GM21390 (cell line): ENCODE measurements at regions not wholly inside any gene's neighbourhood (a gene's known extent, or its start where the extent isn't known, plus 50 kb on each side); places are given as distances from the start of the nearest gene placed in this dataset.

Experiments
- ATAC-seq: cut with Tn5 transposase; IDR thresholded peaks from one replicate; pipeline ENCODE4 v1.9.1; 2021; ENCODE audit not compliant: unreplicated experiment

- ATAC-seq = no peak
Measured at GRCh38 chr4:146998157-146998556, 52.5 kb upstream of the TTC29 start.

GRCh38 chr4:147003956-147004809, 58.5 kb upstream of the TTC29 start:
- ATAC-seq = no peak

- no peak for ATAC-seq
Measured at GRCh38 chr4:147006229-147006628, 60.6 kb upstream of the TTC29 start.

GRCh38 chr4:147009875-147010274, 64.2 kb upstream of the TTC29 start:
- no peak for ATAC-seq

GRCh38 chr4:147011411-147011810, 65.7 kb upstream of the TTC29 start:
- ATAC-seq = no peak

- ATAC-seq = no peak
Measured at GRCh38 chr4:147012059-147012707, 66.5 kb upstream of the TTC29 start.

GRCh38 chr4:147014946-147015345, 69.3 kb upstream of the TTC29 start:
- ATAC-seq = no peak

- no peak for ATAC-seq
Measured at GRCh38 chr4:147015491-147015890, 69.8 kb upstream of the TTC29 start.

- ATAC-seq = no peak
Measured at GRCh38 chr4:147017081-147017480, 71.4 kb upstream of the TTC29 start.

- ATAC-seq = peak; percentile 89
Measured at GRCh38 chr4:147019091-147019490, 73.4 kb upstream of the TTC29 start.

- ATAC-seq = no peak
Measured at GRCh38 chr4:147020456-147020855, 74.8 kb upstream of the TTC29 start.

- no peak for ATAC-seq
Measured at GRCh38 chr4:147025042-147025441, 79.4 kb upstream of the TTC29 start.

GRCh38 chr4:147029296-147029695, 83.6 kb upstream of the TTC29 start:
- ATAC-seq = no peak

GRCh38 chr4:147034372-147034771, 88.7 kb upstream of the TTC29 start:
- no peak for ATAC-seq

- no peak for ATAC-seq
Measured at GRCh38 chr4:147037069-147037468, 91.4 kb upstream of the TTC29 start.

GRCh38 chr4:147039976-147040575, 94.4 kb upstream of the TTC29 start:
- ATAC-seq = no peak

- no peak for ATAC-seq
Measured at GRCh38 chr4:147040874-147041273, 95.2 kb upstream of the TTC29 start.

GRCh38 chr4:147041376-147041775, 95.7 kb upstream of the TTC29 start:
- ATAC-seq = no peak

- no peak for ATAC-seq
Measured at GRCh38 chr4:147042046-147042445, 96.4 kb upstream of the TTC29 start.

- ATAC-seq = no peak
Measured at GRCh38 chr4:147044241-147044640, 98.6 kb upstream of the TTC29 start.

- ATAC-seq = no peak
Measured at GRCh38 chr4:147049946-147050345, 104.3 kb upstream of the TTC29 start.

GRCh38 chr4:147050356-147050765, 104.7 kb upstream of the TTC29 start:
- no peak for ATAC-seq
